Prostate gland (tissue), 2 donors: ENCODE measurements at regions not wholly inside any gene's neighbourhood (a gene's known extent, or its start where the extent isn't known, plus 50 kb on each side); places are given as distances from the start of the nearest gene placed in this dataset.

Experiments
- CTCF ChIP-seq, 4 experiments: fragments of 200-600 bp in 2 of 4; fragments of 450-650 bp in 2 of 4; sonication (generic) in 2 of 4; IDR thresholded peaks; 1 replicate in 3 of 4; 2 replicates in 1 of 4; pipeline ENCODE4 v1.5.1; 2016 to 2019; ENCODE audit warnings: antibody characterized with exemption in 4 of 4, mild to moderate bottlenecking in 2 of 4, moderate library complexity in 2 of 4
- POLR2A ChIP-seq: fragments of 450-650 bp; IDR thresholded peaks from one replicate; pipeline ENCODE4 v1.6.1; 2016; ENCODE audit warnings: antibody characterized with exemption, mild to moderate bottlenecking

- TF ChIP-seq POLR2A, result no peak
- TF ChIP-seq CTCF (IDR thresholded peaks at IDR 0.05), result no peak
These were observed 70.2 kb upstream of the DOK6 start for GRCh38 chr18:69330385-69331005.
